GM19035 (cell line): ENCODE measurements at regions not wholly inside any gene's neighbourhood (a gene's known extent, or its start where the extent isn't known, plus 50 kb on each side); places are given as distances from the start of the nearest gene placed in this dataset.
"Not testable (repeated sequence)": the region's sequence is repeated elsewhere in the genome, so short reads cannot be mapped to it uniquely, and the experiment has no call there.

Experiments used
- ATAC-seq: cut with Tn5 transposase; IDR thresholded peaks from one replicate; pipeline ENCODE4 v1.9.1; 2021; ENCODE audit not compliant: unreplicated experiment

GRCh38 chr1:177431123-177431522, 260.4 kb downstream of the BRINP2 start:
- no peak for ATAC-seq

- no peak for ATAC-seq
These were observed 258.5 kb downstream of the BRINP2 start for GRCh38 chr1:177429234-177429633.

GRCh38 chr1:177427811-177428210, 257.1 kb downstream of the BRINP2 start:
- no peak for ATAC-seq

DNA sequence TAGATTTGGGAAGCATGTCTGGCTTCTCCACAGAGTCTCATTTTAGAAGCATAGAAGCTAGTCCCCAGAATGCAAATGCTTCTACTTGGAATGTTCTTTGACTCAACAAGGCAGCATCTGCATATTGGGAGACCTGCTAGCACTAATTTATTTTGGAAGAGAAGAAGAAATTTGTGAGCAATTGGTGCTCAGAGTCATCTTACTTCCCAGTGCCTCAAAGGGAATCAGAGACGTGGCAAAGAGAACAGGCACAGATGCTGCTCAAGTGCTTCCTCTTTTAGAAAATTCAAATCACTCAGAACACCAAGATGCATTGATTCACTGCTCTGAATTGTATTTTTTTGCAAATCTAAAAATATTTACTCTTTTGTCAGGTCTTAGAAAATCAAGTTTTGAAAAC, 255.7 kb downstream of the BRINP2 start:
- no peak for ATAC-seq

- no peak for ATAC-seq
These were observed 254.4 kb downstream of the BRINP2 start for GRCh38 chr1:177425199-177425598.

- no peak for ATAC-seq
These were observed 254.0 kb downstream of the BRINP2 start for GRCh38 chr1:177424744-177425143.

GRCh38 chr1:177423090-177423489, 252.3 kb downstream of the BRINP2 start:
- ATAC-seq, result no peak

GRCh38 chr1:177413982-177414596, 243.3 kb downstream of the BRINP2 start:
- no peak for ATAC-seq

DNA sequence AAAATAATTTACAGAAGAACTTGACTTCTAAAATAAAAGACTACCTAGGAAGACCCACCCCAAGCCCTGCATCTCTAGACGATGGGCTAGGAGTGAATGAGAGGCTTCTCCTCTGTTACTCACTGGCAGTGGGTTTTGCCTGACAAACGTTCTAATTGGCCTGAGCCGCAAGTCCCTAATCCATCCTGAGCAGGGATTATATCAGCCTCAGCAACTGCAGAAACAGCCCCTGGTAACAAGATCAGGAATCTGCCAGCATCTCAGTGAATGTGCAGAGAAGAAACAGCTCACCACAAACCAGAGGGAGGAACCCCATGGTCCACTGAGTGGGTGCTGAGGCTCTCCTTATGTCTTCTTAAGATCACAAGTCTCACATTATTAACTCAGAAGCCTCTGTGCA, 240.6 kb downstream of the BRINP2 start:
- no peak for ATAC-seq

- no peak for ATAC-seq
These were observed 239.5 kb downstream of the BRINP2 start for GRCh38 chr1:177410179-177410766.

- not testable (repeated sequence) for ATAC-seq
These were observed 235.6 kb downstream of the BRINP2 start for GRCh38 chr1:177406323-177406722.

DNA sequence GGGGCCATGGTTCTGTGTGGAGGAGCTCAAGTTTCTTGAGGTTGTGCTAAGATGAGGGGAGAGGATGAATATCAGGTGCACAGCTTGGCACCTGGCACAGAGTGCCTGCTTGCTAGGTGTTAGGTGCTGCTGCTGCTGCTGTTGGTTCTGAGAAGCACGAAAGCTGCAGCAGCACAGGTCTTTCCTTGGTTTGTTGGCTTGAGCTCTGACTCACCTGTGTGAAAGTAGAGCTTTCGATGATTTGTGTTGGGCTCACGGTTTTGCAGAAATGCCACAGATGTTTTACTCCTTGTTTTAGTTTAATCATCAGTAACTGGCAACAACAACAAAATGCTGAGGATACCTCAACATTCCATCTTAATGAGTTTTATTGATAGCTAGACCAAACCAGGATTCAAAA, 221.6 kb downstream of the BRINP2 start:
- ATAC-seq, result no peak

DNA sequence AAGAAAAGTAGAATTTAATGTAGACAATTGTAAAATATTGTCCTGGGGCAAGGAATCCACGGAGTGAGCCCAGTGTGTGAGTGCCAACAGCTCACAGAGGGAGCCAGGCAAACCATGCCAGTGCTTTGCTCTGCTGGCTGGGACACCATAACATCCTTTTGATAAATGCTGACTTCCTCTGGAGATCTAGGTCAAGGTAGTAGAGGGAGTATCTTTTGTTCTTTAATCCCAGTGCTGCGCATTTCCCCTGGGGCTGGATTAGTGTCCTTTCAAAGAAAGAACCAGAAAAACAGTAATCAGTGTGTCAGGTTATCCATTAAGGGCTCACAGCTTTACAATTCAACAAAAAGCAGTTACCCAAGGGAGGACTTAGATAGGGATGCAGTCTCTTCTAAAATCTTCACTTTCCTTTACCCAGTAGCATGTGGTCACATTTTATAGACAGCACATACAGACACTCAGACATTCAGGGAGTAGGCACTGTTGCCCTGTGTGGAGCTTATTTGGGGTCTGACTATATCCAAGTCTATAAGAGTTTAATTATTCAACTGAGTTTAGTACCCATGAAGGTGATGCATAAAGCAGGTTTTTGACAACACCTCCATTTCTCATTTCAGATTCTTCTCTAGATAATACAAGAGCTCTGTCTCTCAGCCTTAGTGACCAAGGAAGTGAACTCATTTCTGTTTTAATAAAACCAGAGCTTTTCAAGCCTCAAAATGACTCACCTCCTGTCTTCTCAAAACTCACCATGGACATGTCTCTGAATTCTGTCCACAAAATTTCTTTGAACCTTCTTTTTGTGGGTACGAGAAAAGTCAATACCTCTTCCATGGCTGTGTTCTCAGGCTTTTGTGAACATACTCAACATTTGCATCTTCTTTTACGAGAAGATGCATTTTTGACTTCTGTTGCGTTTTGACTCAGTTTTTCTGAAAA, 215.3 kb downstream of the BRINP2 start:
- ATAC-seq, result peak; percentile 65

DNA sequence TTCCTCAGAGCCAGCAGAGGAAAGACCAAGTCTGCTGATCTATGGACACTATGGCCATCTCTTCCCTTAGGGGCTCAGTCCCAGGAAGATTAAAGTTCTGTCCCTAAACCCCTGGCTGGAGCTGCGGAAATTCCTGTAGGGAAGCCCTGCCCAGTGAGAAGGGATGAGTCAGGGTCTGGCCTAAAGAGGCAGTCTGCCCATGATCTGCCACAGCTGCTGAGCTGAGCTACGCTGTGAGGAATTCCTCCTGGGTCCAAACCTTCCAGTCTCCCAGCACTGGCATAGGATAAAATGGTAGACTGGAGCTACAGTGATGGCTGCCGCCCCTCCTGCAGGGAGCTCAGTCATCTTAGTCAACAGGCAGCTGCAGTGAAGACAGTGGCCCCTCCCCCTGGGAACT, 213.7 kb downstream of the BRINP2 start:
- ATAC-seq, result no peak

DNA sequence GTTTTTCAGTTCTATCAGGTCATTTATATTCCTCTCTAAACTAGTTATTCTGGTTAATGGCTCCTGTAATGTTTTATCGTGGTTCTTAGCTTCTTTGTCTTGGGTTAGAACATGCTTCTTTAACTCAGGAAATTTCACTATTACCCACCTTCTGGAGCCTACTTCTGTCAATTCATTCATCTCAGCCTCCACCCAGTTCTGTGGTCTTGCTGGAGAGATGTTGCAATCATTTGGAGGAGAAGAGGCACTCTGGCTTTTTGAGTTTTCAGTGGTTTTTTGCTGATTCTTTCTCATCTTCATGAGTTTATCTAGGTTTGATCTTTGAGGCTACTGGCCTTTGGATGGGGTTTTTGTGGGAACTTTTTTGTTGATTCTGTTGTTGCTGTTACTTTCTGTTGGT, 213.0 kb downstream of the BRINP2 start:
- no peak for ATAC-seq

GRCh38 chr1:177377866-177378265, 207.1 kb downstream of the BRINP2 start:
- ATAC-seq, result no peak

- ATAC-seq, result no peak
These were observed 197.5 kb downstream of the BRINP2 start for GRCh38 chr1:177368255-177368654.

GRCh38 chr1:177366091-177366490, 195.3 kb downstream of the BRINP2 start:
- no peak for ATAC-seq

DNA sequence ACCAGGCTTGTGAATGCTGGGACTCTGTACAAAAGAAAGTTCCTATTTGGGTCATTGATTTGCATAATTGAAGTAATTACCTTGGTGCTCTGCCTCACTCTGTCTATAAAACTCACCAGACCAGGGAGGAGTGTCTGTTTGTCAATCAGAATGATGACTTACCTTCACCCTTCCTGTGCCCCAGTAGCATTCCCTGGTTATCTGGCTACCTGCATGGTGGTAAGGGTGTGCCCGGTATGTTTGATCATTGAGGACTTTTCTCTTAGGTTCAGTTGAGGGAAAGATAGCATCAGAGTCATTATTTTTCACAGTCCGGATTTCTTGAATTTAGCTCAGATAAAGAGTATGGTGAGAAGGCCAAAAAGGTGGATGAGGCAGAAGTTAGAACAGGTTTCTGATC, 190.0 kb downstream of the BRINP2 start:
- no peak for ATAC-seq

DNA sequence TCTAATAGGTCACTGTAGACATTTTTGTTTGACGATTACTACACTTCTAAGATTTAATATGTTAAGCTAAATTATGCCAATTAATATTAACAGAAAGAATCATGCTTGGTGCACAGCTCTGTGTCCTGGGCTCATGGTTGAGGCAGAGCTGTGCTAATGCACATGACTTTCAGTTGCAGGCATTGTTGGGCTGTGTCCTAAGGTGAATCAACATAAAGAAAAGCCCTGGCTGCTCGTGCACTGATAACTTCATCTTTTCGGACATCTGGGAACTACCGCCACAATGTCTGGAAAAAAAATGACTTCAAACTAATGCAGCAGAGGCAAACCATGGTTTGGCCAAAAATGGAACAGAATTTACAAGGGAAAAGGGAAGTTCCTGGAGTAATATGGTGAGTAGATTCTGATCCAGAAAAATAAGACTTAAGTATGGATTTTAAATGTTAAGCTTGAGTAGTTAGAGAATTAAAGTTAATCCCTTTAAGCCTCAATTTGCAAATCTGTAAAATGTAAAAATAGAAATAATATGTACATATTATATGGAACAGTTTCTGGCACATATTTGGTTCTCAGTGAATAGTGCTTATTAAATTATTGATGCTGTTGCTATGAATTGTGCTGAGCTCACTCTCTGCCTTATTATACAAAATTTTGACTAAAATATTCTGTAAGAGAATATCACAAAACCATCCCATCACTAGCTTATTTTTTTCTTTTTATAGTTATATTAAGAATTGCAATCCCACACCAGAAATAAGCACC, 186.1 kb downstream of the BRINP2 start:
- ATAC-seq, result no peak

- ATAC-seq, result no peak
These were observed 184.8 kb downstream of the BRINP2 start for GRCh38 chr1:177355575-177355974.
